ENCODE measurements at regions not wholly inside any gene's neighbourhood (a gene's known extent, or its start where the extent isn't known, plus 50 kb on each side); places are given as distances from the start of the nearest gene placed in this dataset.

DNA sequence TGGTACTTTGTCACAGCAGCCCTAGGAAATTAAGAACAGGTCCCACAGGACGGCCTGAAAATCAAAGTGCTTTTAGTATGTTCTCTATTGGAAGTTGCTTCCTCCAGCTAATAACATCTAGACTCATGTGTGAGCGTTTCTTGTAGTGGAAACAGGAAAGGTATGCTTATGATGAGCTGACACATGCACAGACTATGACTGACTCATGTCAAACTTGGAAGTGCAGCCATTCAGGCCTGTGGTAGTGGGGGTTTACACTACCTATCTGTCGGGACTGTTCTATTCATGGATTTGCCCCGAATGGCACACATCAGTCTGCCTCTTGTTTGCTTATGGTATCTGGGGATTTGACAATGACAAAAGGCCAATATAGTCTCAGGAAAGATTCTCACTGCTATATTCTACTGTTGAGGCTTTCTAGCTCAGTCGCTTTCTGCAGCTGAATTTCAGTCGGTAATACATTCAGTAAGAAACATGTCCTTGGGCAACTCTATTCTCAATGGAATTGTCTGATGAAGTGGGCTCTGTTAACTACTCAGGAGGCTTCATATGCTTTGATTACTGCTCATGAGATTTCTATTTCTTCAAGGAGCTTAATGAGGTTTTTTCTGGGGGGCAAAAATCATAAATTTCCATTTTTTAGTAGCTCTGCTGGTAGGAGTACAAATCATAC lies 270.3 kb upstream of the DAAM1 start:
- TF ChIP-seq POLR2A (IDR thresholded peaks at IDR 0.05; ENCODE audit: low read depth, low read length): no peak
- no peak for TF ChIP-seq POLR2AphosphoS5 (IDR thresholded peaks at IDR 0.05; ENCODE audit: low read depth, low read length)
